ENCODE measurements at regions not wholly inside any gene's neighbourhood (a gene's known extent, or its start where the extent isn't known, plus 50 kb on each side); places are given as distances from the start of the nearest gene placed in this dataset.

DNA sequence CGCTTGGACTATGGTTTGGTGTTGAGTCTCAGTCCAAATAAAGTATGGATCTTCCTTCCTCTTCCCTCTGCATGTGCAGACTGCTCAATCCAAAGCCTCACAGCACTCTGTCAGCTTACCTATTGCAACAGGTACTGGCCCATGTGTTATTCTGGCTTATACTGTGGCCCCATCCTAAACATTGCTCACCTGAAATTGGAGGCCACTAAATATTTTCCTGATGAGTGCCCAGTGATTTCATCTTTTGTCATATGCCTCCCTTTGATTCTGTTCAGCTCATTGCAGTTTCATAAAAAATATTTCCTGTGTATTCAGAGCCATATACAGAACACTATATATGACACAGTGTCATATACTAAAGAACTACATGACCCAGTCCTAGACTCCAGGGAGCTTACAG is 86.3 kb upstream of the FAM136A start:
- no peaks in the 10 kb centered on the region for H3K4me1 ChIP-seq (ENCODE audit: insufficient read depth, low read length)
- FAIRE-seq, result no peak
- Mint-ChIP-seq H3K27me3 (ENCODE audit: low read depth, unreplicated experiment) (peaks cover 12% of the 10 kb centered on the region), H3K27ac (ENCODE audit: unreplicated experiment) (no peak overlapping the region), H3K36me3 (ENCODE audit: low read depth, unreplicated experiment) (no peaks in the 10 kb centered on the region), H3K4me1 (ENCODE audit: low read depth, unreplicated experiment) (no peaks in the 10 kb centered on the region), H3K9me3 (ENCODE audit: unreplicated experiment) (peaks cover 2% of the 10 kb centered on the region), H3K4me3 (ENCODE audit: unreplicated experiment) (no peak overlapping the region)
- no peak overlapping the region for H3K4me2 ChIP-seq (ENCODE audit: low read length)
- peaks cover 2% of the 10 kb centered on the region for H3K27me3 ChIP-seq (ENCODE audit: insufficient read depth, low read length)
- H3K9me3 ChIP-seq (ENCODE audit: insufficient read depth, low read depth, low read length), result no peaks in the 10 kb centered on the region
- H4K20me1 ChIP-seq (ENCODE audit: insufficient read depth, low read length), result no peaks in the 10 kb centered on the region
- no peak overlapping the region for H3K4me3 ChIP-seq (ENCODE audit: insufficient read depth, low read depth, low read length)
- no peak for DNase-seq (ENCODE audit: low read depth)
- TF ChIP-seq EZH2 (IDR thresholded peaks at IDR 0.05; ENCODE audit: insufficient read depth, low read length), result no peak
- no peak for TF ChIP-seq CTCF (IDR thresholded peaks at IDR 0.05; ENCODE audit: insufficient read depth, low read depth, low read length)
- no peaks in the 10 kb centered on the region for H3K36me3 ChIP-seq (ENCODE audit: insufficient read depth, low read length)
- H3K9ac ChIP-seq (ENCODE audit: low read length), result no peak overlapping the region
- no peak overlapping the region for H2AFZ ChIP-seq (ENCODE audit: low read depth, low read length)
- no peak overlapping the region for H3K27ac ChIP-seq (ENCODE audit: low read depth, low read length)
- no peaks in the 10 kb centered on the region for H3K79me2 ChIP-seq (ENCODE audit: insufficient read depth, low read length)

- no peaks in the 10 kb centered on the region for H3K36me3 Mint-ChIP-seq (ENCODE audit: low read depth, unreplicated experiment)
- no peaks in the 10 kb centered on the region for H3K27me3 ChIP-seq (ENCODE audit: insufficient read depth, low read length)
- H3K9me3 ChIP-seq (ENCODE audit: insufficient read depth, low read depth, low read length), result no peaks in the 10 kb centered on the region
- no peak overlapping the region for H3K27ac Mint-ChIP-seq (ENCODE audit: unreplicated experiment)
- H3K4me2 ChIP-seq (ENCODE audit: low read length), result no peak overlapping the region
- H3K27me3 Mint-ChIP-seq (ENCODE audit: low read depth, unreplicated experiment), result peaks cover 2% of the 10 kb centered on the region
- H3K4me3 Mint-ChIP-seq (ENCODE audit: unreplicated experiment), result no peak overlapping the region
- H3K79me2 ChIP-seq (ENCODE audit: insufficient read depth, low read length), result no peaks in the 10 kb centered on the region
- FAIRE-seq, result no peak
- TF ChIP-seq CTCF (IDR thresholded peaks at IDR 0.05; ENCODE audit: insufficient read depth, low read depth, low read length), result no peak
- no peak for TF ChIP-seq EZH2 (IDR thresholded peaks at IDR 0.05; ENCODE audit: insufficient read depth, low read length)
- no peaks in the 10 kb centered on the region for H3K4me1 ChIP-seq (ENCODE audit: insufficient read depth, low read length)
- peaks cover 8% of the 10 kb centered on the region for H3K4me1 Mint-ChIP-seq (ENCODE audit: low read depth, unreplicated experiment)
- H3K4me3 ChIP-seq (ENCODE audit: insufficient read depth, low read depth, low read length), result no peak overlapping the region
- H3K27ac ChIP-seq (ENCODE audit: low read depth, low read length), result no peak overlapping the region
- H3K36me3 ChIP-seq (ENCODE audit: insufficient read depth, low read length), result no peaks in the 10 kb centered on the region
- H3K9ac ChIP-seq (ENCODE audit: low read length), result no peak overlapping the region
- no peaks in the 10 kb centered on the region for H4K20me1 ChIP-seq (ENCODE audit: insufficient read depth, low read length)
- H3K9me3 Mint-ChIP-seq (ENCODE audit: unreplicated experiment), result peaks cover 2% of the 10 kb centered on the region
- no peak overlapping the region for H2AFZ ChIP-seq (ENCODE audit: low read depth, low read length)
- peak; percentile 40 for DNase-seq (ENCODE audit: low read depth)
Measured at GRCh38 chr2:70385966-70386595, 84.2 kb upstream of the FAM136A start.

DNA sequence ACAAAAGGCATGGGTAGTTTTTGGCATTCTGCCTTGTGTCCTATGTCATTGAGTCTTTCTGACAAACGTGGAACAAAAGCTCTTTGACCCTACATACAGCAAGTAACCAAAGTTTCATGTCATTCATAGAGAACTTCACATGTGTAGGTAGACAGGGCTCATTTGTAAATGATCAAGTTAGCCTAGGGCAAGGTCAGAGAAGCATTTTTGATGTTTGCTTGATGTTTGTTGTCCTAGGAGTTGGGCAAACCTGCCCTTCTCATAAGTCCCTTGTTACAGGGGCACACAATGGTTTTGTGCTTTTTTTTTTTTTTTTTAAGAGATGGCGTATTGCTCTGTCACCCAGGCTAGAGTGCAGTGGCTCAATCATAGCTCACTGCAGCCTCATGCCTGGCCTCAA is 83.3 kb upstream of the FAM136A start:
- no peak overlapping the region for H2AFZ ChIP-seq (ENCODE audit: low read depth, low read length)
- H3K9me3 ChIP-seq (ENCODE audit: insufficient read depth, low read depth, low read length), result no peaks in the 10 kb centered on the region
- no peaks in the 10 kb centered on the region for H3K4me1 ChIP-seq (ENCODE audit: insufficient read depth, low read length)
- no peak overlapping the region for H3K27ac Mint-ChIP-seq (ENCODE audit: unreplicated experiment)
- FAIRE-seq, result no peak
- H3K9me3 Mint-ChIP-seq (ENCODE audit: unreplicated experiment), result peaks cover 2% of the 10 kb centered on the region
- H3K4me1 Mint-ChIP-seq (ENCODE audit: low read depth, unreplicated experiment), result peaks cover 8% of the 10 kb centered on the region
- no peaks in the 10 kb centered on the region for H3K36me3 ChIP-seq (ENCODE audit: insufficient read depth, low read length)
- H3K4me3 Mint-ChIP-seq (ENCODE audit: unreplicated experiment), result no peak overlapping the region
- H3K4me3 ChIP-seq (ENCODE audit: insufficient read depth, low read depth, low read length), result no peak overlapping the region
- H3K36me3 Mint-ChIP-seq (ENCODE audit: low read depth, unreplicated experiment), result no peaks in the 10 kb centered on the region
- no peak overlapping the region for H3K27ac ChIP-seq (ENCODE audit: low read depth, low read length)
- H3K9ac ChIP-seq (ENCODE audit: low read length), result no peak overlapping the region
- H4K20me1 ChIP-seq (ENCODE audit: insufficient read depth, low read length), result no peaks in the 10 kb centered on the region
- H3K4me2 ChIP-seq (ENCODE audit: low read length), result no peak overlapping the region
- DNase-seq (ENCODE audit: low read depth), result no peak
- no peaks in the 10 kb centered on the region for H3K27me3 ChIP-seq (ENCODE audit: insufficient read depth, low read length)
- peaks cover 2% of the 10 kb centered on the region for H3K27me3 Mint-ChIP-seq (ENCODE audit: low read depth, unreplicated experiment)
- H3K79me2 ChIP-seq (ENCODE audit: insufficient read depth, low read length), result no peaks in the 10 kb centered on the region
- no peak for TF ChIP-seq CTCF (IDR thresholded peaks at IDR 0.05; ENCODE audit: insufficient read depth, low read depth, low read length)
- no peak for TF ChIP-seq EZH2 (IDR thresholded peaks at IDR 0.05; ENCODE audit: insufficient read depth, low read length)

Measured in astrocyte (in vitro differentiated cells and primary cell).